CD4-positive, alpha-beta T cell (primary cell): ENCODE measurements at regions not wholly inside any gene's neighbourhood (a gene's known extent, or its start where the extent isn't known, plus 50 kb on each side); places are given as distances from the start of the nearest gene placed in this dataset.
"Not testable (repeated sequence)": the region's sequence is repeated elsewhere in the genome, so short reads cannot be mapped to it uniquely, and the experiment has no call there.

ENCODE experiments used
- ATAC-seq: fragments of 200-7000 bp; cut with Tn5 transposase; one replicate; pipeline ENCODE4 v1.10.0; 2022; ENCODE audit warnings: mild to moderate bottlenecking; ENCODE audit not compliant: poor library complexity
- CTCF ChIA-PET: fragments of 350-600 bp; sonication (Branson Sonifier 250); formaldehyde crosslinking; loops from one replicate; lab custom pipeline; 2021; ENCODE audit warnings: antibody characterized with exemption, inconsistent platforms; lab: Charles Lee
- POLR2A ChIA-PET: fragments of 350-600 bp; sonication (Branson Sonifier 250); formaldehyde crosslinking; loops from one replicate; lab custom pipeline; 2021; ENCODE audit warnings: antibody characterized with exemption, inconsistent platforms; lab: Charles Lee
- DNase-seq, 14 experiments: peaks; one replicate each; pipeline ENCODE4 v3.0.0-alpha.2; 2013 to 2020; ENCODE audit warnings: mixed read lengths in 2 of 14
- H3K27ac ChIP-seq, 2 donors: one replicate each; pipeline versions ENCODE4 v1.5.1 to v1.7.0; 2013; ENCODE audit warnings: low read length in 2 of 2, low read depth in 1 of 2, mild to moderate bottlenecking in 1 of 2
- H3K27me3 ChIP-seq, 2 experiments: 1 replicate in 1 of 2; 2 replicates in 1 of 2; pipeline versions ENCODE4 v1.6.1 to v1.7.0; 2013; ENCODE audit warnings: low read length in 2 of 2, control low read depth in 1 of 2, mild to moderate bottlenecking in 1 of 2, moderate library complexity in 1 of 2; ENCODE audit not compliant: insufficient read depth in 2 of 2, control insufficient read depth in 1 of 2
- H3K36me3 ChIP-seq: one replicate; pipeline ENCODE4 v1.6.1; 2013; ENCODE audit warnings: low read length, control low read depth; ENCODE audit not compliant: insufficient read depth
- H3K4me1 ChIP-seq: one replicate; pipeline ENCODE4 v1.6.1; 2013; ENCODE audit warnings: low read length, control low read depth; ENCODE audit not compliant: insufficient read depth
- H3K4me3 ChIP-seq: one replicate; pipeline ENCODE4 v1.5.1; 2013; ENCODE audit warnings: mild to moderate bottlenecking, low read length, moderate library complexity
- H3K9me3 ChIP-seq, 2 experiments: 1 replicate in 1 of 2; 2 replicates in 1 of 2; pipeline versions ENCODE4 v1.6.1 to v1.7.0; 2013; ENCODE audit warnings: low read length in 2 of 2, mild to moderate bottlenecking in 2 of 2, control low read depth in 1 of 2, moderate library complexity in 1 of 2; ENCODE audit not compliant: control insufficient read depth in 1 of 2, insufficient read depth in 1 of 2
- H3K27ac Mint-ChIP-seq: one replicate; pipeline ENCODE4 v1.8.0; 2020; ENCODE audit warnings: mixed read lengths
- H3K27me3 Mint-ChIP-seq: one replicate; pipeline ENCODE4 v1.8.0; 2021; ENCODE audit warnings: mixed read lengths
- H3K36me3 Mint-ChIP-seq: one replicate; pipeline ENCODE4 v1.8.0; 2021; ENCODE audit warnings: low read depth, mixed read lengths
- H3K4me1 Mint-ChIP-seq: one replicate; pipeline ENCODE4 v1.8.0; 2021; ENCODE audit warnings: low read depth, mixed read lengths
- H3K4me3 Mint-ChIP-seq: one replicate; pipeline ENCODE4 v1.8.0; 2020; ENCODE audit warnings: mild to moderate bottlenecking, mixed read lengths
- H3K9me3 Mint-ChIP-seq: one replicate; pipeline ENCODE4 v1.8.0; 2020; ENCODE audit warnings: mixed read lengths
- intact Hi-C, 2 experiments: fragments of 100-400 bp; cut with DNase I in 1 of 2; cut with micrococcal nuclease in 1 of 2; formaldehyde crosslinking; loops; one replicate each; pipeline versions ENCODE4 v1.15.1 to v1.9.0; 2023 to 2025; cut with DNase I, micrococcal nuclease
- TF ChIP-seq, protein P1 (sequence below): fragments of 200-600 bp; IDR thresholded peaks from one replicate; pipeline ENCODE4 v1.8.0; 2022; ENCODE audit warnings: antibody characterized with exemption, mild to moderate bottlenecking

DNA sequence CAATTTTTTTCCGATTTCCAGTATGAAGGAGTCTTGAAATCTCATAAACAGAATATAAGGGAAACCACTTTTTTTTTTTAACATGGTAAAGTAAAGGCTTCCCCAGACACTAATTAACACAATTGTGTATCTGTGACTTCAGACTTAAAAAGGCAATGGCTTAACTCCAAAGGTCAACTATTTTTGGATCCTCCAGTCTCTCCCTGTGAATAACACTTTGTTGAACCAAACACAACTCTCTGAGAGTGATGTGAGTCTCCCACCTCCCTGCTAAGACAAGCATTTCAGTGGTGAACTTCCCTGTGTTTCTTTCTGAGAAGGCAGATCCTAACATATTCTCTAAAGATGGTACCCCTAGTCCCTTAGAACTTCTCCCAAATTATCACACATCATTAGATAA is 219.6 kb upstream of the RBBP8 start:
- Mint-ChIP-seq H3K27ac (no peak overlapping the region), H3K4me3 (no peak overlapping the region), H3K27me3 (peaks cover 9% of the 10 kb centered on the region), H3K36me3 (no peaks in the 10 kb centered on the region), H3K9me3 (no peaks in the 10 kb centered on the region), H3K4me1 (no peaks in the 10 kb centered on the region)
- CTCF ChIA-PET = no interaction called here
- no peaks in the 10 kb centered on the region for H3K4me1 ChIP-seq
- H3K9me3 ChIP-seq = no peaks in the 10 kb centered on the region
- TF ChIP-seq, protein P1, sequence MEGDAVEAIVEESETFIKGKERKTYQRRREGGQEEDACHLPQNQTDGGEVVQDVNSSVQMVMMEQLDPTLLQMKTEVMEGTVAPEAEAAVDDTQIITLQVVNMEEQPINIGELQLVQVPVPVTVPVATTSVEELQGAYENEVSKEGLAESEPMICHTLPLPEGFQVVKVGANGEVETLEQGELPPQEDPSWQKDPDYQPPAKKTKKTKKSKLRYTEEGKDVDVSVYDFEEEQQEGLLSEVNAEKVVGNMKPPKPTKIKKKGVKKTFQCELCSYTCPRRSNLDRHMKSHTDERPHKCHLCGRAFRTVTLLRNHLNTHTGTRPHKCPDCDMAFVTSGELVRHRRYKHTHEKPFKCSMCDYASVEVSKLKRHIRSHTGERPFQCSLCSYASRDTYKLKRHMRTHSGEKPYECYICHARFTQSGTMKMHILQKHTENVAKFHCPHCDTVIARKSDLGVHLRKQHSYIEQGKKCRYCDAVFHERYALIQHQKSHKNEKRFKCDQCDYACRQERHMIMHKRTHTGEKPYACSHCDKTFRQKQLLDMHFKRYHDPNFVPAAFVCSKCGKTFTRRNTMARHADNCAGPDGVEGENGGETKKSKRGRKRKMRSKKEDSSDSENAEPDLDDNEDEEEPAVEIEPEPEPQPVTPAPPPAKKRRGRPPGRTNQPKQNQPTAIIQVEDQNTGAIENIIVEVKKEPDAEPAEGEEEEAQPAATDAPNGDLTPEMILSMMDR = no peak
- intact Hi-C loops = no loop called here
- H3K27me3 ChIP-seq = no peaks in the 10 kb centered on the region
- DNase-seq (no peak), ATAC-seq (no peak)
- H3K4me3 ChIP-seq = no peak overlapping the region
- POLR2A ChIA-PET = no interaction called here
- H3K36me3 ChIP-seq = no peaks in the 10 kb centered on the region
- H3K27ac ChIP-seq = no peak overlapping the region

DNA sequence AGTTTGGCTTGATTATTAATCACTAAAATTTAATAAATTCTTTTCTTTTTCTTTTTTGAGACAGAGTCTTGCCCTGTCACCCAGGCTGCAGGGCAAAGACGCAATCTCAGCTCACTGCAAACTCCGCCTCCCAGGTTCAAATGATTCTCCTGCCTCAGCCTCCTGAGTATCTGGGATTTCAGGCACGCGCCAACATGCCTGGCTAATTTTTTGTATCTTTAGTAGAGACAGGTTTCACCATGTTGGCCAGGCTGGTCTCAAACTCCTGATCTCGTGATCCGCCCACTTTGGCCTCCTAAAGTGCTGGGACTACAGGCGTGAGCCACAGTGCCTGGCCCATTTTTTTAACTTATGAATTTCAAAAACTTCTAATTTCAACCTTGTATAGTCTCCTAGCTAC is 215.6 kb upstream of the RBBP8 start:
- POLR2A ChIA-PET, H3K4me3 ChIP-seq, H3K36me3 Mint-ChIP-seq, H3K27me3 Mint-ChIP-seq, DNase-seq, H3K27me3 ChIP-seq, ATAC-seq, H3K27ac Mint-ChIP-seq, H3K4me1 ChIP-seq, H3K4me3 Mint-ChIP-seq, H3K36me3 ChIP-seq, H3K27ac ChIP-seq, H3K9me3 Mint-ChIP-seq, intact Hi-C loops, H3K9me3 ChIP-seq, H3K4me1 Mint-ChIP-seq, CTCF ChIA-PET: not testable (repeated sequence)

DNA sequence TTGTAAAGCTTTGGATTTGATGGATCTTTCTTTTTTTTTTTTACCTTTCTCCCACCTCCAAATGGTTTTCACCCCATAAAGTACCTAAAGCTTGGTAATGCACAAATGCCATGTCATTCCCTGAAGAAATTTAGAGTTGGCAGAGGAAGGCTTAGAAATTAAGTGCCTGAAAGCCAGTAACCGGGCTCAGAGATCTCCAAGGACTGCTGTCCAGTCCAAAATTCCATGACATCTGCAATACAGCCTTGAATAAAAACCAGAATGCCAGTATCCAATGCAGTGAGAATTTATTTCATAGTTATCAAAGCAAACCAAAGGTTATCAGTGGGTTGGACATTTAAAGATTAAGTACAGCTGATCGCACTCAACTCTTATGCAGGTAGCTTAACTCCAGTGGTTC is 209.9 kb upstream of the RBBP8 start:
- intact Hi-C loops = no loop called here
- DNase-seq (no peak), ATAC-seq (no peak)
- Histone ChIP-seq H3K27ac (no peak overlapping the region), H3K9me3 (no peaks in the 10 kb centered on the region), H3K36me3 (no peaks in the 10 kb centered on the region), H3K4me1 (no peaks in the 10 kb centered on the region), H3K27me3 (peaks cover 0 to 3% of the 10 kb centered on the region in 2 experiments), H3K4me3 (no peak overlapping the region)
- Mint-ChIP-seq H3K27me3 (peaks cover 17% of the 10 kb centered on the region), H3K9me3 (no peaks in the 10 kb centered on the region), H3K27ac (no peak overlapping the region), H3K4me1 (no peaks in the 10 kb centered on the region), H3K36me3 (no peaks in the 10 kb centered on the region), H3K4me3 (no peak overlapping the region)
- ChIA-PET CTCF (interaction anchor here (1.1 kb wide), 1 partner anchor 9 kb away, joined by 4 read pairs; no protein-coding TSS in a partner anchor), POLR2A (no interaction called here)
- TF ChIP-seq, protein P1 = no peak

DNA sequence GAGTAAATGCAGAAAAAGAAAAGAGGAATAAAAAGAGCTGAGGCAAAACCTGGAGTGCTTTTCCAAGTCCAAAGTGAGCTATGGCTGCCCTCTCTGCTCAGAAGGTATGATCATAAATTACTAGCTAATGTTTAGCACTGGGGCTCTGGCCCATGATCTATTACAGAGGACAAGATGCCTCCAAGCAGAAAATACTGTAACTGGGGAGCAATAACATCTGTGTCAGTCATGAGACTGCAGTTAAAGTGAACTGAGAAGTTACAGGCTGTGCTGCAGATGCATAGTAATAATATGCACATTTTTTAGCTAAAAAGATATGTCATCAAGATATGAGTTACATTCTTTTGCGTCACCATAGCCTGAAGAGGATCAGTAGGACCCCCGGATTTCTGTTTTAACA is 209.4 kb upstream of the RBBP8 start:
- peaks cover 0 to 3% of the 10 kb centered on the region in 2 experiments for H3K27me3 ChIP-seq
- no peaks in the 10 kb centered on the region for H3K36me3 Mint-ChIP-seq
- H3K4me1 ChIP-seq = no peaks in the 10 kb centered on the region
- ChIA-PET POLR2A (no interaction called here), CTCF (interaction anchor here (1.1 kb wide), 1 partner anchor 8 kb away, joined by 4 read pairs; no protein-coding TSS in a partner anchor)
- H3K9me3 ChIP-seq = no peaks in the 10 kb centered on the region
- H3K4me1 Mint-ChIP-seq = no peaks in the 10 kb centered on the region
- no peaks in the 10 kb centered on the region for H3K36me3 ChIP-seq
- no peak for ATAC-seq
- intact Hi-C loops = no loop called here
- no peak overlapping the region for H3K4me3 ChIP-seq
- H3K27ac ChIP-seq = no peak overlapping the region
- H3K4me3 Mint-ChIP-seq = no peak overlapping the region
- H3K27me3 Mint-ChIP-seq = peaks cover 19% of the 10 kb centered on the region
- H3K27ac Mint-ChIP-seq = no peak overlapping the region
- DNase-seq = no peak
- no peaks in the 10 kb centered on the region for H3K9me3 Mint-ChIP-seq
- TF ChIP-seq, protein P1 = no peak
